ENCODE measurements at regions not wholly inside any gene's neighbourhood (a gene's known extent, or its start where the extent isn't known, plus 50 kb on each side); places are given as distances from the start of the nearest gene placed in this dataset.

DNA sequence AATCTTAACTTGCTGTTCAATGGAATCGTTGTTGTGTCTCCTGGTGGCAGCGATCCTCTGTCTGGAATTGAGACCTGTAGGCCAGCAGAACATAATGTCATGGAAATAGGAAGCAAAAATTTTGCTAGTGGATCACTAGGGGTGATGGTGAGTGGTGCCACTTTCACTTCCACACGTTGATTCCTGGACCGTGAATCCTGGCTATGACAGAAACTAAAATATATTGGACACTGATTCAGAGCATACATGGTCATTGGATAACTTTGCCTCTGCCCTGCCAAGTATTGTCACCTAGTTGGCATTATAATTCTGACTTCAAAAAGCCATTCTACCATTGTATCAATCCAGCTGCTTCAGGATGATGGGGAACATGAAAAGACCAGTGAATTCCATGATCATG lies 353.2 kb downstream of the IRX1 start:
- no peak for DNase-seq (ENCODE audit: low spot score)
- TF ChIP-seq, protein P1, sequence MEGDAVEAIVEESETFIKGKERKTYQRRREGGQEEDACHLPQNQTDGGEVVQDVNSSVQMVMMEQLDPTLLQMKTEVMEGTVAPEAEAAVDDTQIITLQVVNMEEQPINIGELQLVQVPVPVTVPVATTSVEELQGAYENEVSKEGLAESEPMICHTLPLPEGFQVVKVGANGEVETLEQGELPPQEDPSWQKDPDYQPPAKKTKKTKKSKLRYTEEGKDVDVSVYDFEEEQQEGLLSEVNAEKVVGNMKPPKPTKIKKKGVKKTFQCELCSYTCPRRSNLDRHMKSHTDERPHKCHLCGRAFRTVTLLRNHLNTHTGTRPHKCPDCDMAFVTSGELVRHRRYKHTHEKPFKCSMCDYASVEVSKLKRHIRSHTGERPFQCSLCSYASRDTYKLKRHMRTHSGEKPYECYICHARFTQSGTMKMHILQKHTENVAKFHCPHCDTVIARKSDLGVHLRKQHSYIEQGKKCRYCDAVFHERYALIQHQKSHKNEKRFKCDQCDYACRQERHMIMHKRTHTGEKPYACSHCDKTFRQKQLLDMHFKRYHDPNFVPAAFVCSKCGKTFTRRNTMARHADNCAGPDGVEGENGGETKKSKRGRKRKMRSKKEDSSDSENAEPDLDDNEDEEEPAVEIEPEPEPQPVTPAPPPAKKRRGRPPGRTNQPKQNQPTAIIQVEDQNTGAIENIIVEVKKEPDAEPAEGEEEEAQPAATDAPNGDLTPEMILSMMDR (IDR thresholded peaks at IDR 0.05; ENCODE audit: extremely low read depth, missing control alignments): no peak

DNA sequence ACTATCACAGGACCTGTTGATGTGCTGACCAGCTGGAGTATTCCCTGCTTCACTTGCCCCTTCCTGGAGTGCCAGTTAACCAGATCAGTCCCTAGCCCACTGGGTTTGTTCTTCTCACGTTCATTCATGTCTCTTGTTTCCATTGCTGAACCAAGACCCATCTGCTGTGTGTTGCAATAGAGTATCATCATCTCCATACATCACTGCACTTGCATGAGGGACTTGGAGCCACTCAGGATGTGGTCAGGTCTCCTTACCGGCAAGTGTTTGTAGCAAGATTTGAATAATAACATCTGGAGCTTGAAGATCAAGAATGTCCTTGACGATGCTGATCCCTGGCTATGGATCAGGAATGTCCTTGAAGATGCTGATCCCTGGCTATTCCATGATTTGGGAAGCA lies 358.6 kb downstream of the IRX1 start:
- TF ChIP-seq, protein P1 (IDR thresholded peaks at IDR 0.05; ENCODE audit: extremely low read depth, missing control alignments): no peak
- DNase-seq (ENCODE audit: low spot score): no peak

DNA sequence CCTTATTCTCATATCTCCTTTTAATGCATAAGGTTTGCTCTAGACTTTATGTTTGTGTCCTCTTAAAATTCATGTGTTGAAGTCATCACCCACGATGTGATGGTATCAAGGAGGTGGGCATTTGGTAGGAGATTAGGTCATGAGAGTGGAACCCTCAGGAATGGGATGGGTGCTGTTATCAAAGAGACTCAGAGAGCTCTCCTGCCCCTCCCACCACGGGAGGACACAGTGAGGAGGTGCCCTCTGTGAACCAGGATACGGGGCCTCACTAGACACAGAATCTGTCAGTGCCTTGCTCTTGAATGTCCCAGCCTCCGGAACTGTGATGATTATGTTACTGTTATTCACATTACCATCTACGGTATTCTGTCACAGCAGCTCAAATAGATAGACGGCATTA lies 359.0 kb downstream of the IRX1 start:
- TF ChIP-seq, protein P1 (IDR thresholded peaks at IDR 0.05; ENCODE audit: extremely low read depth, missing control alignments): no peak
- DNase-seq (ENCODE audit: low spot score): no peak

DNA sequence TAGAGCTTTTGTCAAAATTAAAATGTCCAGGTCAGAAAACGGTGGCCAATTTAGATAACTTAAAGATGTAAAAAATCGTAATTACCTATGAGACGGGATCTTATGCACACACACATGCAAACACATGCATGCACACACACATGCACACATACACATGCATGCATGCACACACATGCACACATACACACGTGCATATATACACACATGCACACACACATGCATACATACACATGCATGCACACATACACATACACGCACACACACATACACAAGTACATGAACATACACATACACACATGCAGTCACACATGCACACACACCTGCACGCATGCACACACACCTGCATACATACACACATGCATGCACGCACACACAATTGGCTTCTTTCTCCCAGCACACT lies 362.0 kb downstream of the IRX1 start:
- no peak for DNase-seq (ENCODE audit: low spot score)
- TF ChIP-seq, protein P1 (IDR thresholded peaks at IDR 0.05; ENCODE audit: extremely low read depth, missing control alignments): no peak

DNA sequence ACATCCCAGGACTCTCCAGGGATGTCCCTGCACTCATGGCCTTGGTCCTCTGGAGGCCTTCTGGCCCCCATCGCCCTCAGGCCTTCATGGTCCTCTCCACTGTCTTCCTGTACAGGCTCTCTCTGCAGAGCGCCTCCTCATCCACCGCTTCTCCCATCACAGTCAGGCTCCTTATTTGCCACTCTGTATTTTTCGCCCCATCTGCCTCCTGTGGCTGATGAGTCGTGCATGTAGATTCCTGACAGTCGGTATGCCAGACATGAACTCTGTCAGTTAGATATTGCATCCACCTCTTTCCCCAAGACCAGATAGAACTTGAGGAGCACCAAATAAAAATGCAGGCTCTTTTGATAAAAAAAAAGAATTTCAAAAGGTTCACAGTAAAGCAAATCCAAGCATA lies 362.8 kb downstream of the IRX1 start:
- DNase-seq (ENCODE audit: low spot score): no peak
- TF ChIP-seq, protein P1 (IDR thresholded peaks at IDR 0.05; ENCODE audit: extremely low read depth, missing control alignments): no peak

DNA sequence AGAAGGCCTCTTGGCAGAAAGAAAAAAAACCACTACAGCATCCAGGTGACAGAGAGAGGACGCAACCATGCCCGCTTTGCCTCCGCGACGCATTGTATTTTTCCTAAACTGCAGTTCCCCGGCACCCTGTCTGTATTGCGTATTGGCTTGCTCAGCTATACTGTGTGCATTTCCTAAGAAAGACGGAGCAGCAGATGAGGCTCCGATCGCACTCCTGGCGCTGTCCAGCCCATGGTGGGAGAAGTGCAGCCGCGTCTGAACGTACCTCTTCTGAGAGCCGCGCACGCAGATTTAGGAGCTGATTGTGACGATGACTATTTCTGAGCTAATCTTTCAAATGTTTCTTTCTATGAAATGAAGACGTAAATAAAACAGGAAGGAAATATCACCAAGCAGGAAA lies 366.5 kb downstream of the IRX1 start:
- TF ChIP-seq, protein P1 (IDR thresholded peaks at IDR 0.05; ENCODE audit: extremely low read depth, missing control alignments): no peak
- DNase-seq (ENCODE audit: low spot score): no peak

DNA sequence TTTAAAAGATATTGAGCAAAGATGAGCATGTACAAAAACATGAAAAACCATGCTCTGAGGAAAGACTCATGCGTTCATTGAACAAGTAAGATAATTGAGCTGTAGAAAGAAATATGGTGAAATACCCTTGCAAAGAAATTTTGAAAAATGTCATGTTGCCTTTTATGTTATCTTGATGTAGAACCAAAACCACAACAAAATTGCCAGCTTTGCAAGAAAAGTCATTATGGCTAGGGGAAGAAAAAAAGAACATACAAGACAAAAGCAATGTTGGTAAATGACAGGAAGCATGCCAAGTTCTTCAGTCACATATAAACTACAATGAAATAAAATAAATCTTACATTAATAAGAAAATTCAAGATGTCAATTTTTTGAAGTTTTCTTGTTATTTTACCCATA lies 368.0 kb downstream of the IRX1 start:
- TF ChIP-seq, protein P1 (IDR thresholded peaks at IDR 0.05; ENCODE audit: extremely low read depth, missing control alignments): no peak
- no peak for DNase-seq (ENCODE audit: low spot score)

Measured in GM20000 (cell line).